GM21825 (cell line): ENCODE measurements at regions not wholly inside any gene's neighbourhood (a gene's known extent, or its start where the extent isn't known, plus 50 kb on each side); places are given as distances from the start of the nearest gene placed in this dataset.

Source experiments
- ATAC-seq: cut with Tn5 transposase; IDR thresholded peaks from one replicate; pipeline ENCODE4 v1.9.1; 2021; ENCODE audit warnings: mild to moderate bottlenecking, moderate library complexity; ENCODE audit not compliant: unreplicated experiment

DNA sequence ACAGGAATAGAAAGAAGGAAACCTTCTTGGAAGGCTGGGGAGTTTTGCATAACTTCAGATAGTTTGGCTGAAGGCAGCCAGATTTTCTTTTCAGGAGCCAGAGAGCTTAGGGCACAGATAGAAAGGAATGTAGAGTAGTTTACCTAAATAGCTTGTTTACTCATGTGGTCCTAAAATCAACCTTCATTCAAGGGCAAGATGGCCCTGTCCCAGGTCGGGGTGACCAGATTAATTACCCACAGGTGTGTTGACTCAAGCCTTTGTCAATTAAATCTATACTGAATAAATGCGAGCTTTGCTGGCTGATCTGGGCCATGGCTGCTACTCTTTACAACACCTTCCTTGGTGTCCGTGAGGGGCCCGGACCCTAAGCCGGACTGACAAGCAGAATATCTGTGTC lies 792.0 kb upstream of the MAN1A1 start:
- no peak for ATAC-seq

DNA sequence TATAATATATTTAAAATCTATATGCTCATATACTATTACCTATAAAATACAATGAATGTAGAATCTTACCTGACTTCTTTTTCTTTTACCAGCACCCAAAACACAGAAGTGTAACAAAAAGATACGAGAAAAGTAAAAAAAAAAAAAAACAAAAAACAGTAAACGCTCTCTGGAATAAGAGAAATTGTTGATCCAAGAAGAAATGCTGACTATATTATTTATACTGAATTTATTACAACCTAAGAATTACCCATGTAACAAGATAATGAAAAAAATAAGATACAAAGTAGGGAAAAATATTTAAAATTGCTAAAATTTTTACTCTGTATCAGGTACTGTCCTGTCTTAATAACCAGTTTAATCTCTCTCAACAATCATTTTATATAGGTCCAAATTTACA lies 787.9 kb upstream of the MAN1A1 start:
- ATAC-seq, result no peak

DNA sequence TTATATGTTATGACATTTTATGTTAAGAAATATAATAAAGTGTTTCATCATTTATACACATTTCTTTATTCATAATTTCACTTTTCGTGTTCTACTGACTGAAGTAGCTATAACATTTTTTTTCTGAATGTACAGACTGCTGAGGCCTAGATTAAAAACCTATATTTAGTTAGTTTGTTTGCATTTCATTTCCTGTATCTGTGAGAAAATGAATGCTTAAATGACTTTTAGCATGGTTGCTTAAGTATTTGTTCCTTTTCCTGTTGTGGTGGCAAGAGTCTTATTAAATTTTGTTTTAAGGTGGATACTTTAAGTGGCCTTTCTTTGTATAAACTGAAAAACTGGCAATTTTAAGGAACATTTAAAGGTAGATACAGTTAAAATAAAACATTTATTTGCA lies 779.7 kb upstream of the MAN1A1 start:
- ATAC-seq, result no peak

DNA sequence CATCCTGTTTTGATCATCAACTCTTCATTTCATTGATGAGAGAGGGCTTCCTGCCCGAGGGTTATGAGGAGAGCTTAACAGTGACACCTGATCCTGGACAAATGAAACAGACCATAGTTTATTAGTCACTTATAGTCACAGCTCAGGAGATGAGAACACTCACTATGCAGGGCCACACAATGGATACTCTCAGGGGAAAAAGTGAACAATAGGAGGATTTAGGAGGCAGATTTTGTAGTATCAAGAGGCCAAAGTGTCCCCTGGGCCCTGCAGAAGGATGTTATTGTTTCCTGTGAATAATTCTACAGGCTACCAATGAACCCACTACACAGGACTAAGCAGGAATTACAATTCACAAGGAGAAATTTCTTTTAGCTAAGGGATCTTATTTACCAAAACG lies 772.8 kb upstream of the MAN1A1 start:
- no peak for ATAC-seq

DNA sequence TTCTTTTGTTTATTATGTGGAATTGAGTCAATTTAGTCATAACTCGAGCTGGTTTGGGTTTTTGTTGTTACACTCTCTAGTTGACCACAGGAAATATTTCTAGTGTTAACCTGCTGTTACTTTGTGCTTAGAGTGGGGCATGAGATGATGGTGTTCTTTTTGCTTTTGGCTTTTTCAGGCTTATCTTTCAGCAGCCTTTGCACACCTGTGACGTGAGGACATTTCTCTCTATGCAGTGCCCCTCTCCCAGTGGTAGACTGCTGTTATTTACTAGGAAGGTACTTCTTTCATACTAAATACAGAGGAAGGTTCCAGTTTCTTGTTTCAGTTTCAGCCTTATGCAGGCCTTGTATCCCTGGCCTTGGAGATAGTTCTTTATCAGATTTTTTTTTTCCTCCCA lies 766.8 kb upstream of the MAN1A1 start:
- ATAC-seq, result no peak

DNA sequence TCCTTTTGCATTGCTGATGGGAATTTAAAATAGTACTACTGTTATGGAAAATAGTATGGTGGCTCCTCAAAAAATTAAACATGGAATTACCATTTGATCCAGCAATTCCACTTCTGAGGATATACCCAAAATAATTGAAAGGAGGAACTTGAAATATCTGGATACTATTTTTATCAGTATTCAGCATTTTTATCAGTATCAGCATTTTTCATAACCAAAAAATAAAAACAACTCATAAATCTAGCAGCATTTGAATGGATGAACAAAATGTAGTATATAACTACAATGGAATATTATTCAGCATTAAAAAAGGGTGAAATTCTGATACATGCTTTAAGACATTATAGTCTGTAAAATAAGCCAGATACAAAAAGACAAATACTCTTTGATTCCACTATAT lies 763.4 kb upstream of the MAN1A1 start:
- no peak for ATAC-seq

DNA sequence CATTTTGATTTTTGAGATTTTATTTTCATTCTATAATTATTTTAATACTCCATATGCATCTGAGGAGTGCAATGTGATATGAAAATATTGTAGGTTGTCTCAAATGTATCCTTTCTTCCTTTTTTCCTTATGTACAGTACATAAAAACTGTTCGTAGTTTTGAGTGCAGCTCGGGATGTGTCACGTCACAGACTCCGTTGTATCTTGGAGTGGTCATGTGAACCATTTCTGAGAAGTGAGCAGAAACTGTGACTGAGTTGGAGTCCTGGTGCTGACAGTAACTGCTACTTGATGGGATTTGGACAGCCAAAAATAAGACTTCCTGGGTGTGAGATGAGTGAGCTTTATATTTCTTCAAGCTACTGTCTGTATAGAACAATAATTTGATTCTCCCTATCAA lies 761.4 kb upstream of the MAN1A1 start:
- ATAC-seq, result no peak

DNA sequence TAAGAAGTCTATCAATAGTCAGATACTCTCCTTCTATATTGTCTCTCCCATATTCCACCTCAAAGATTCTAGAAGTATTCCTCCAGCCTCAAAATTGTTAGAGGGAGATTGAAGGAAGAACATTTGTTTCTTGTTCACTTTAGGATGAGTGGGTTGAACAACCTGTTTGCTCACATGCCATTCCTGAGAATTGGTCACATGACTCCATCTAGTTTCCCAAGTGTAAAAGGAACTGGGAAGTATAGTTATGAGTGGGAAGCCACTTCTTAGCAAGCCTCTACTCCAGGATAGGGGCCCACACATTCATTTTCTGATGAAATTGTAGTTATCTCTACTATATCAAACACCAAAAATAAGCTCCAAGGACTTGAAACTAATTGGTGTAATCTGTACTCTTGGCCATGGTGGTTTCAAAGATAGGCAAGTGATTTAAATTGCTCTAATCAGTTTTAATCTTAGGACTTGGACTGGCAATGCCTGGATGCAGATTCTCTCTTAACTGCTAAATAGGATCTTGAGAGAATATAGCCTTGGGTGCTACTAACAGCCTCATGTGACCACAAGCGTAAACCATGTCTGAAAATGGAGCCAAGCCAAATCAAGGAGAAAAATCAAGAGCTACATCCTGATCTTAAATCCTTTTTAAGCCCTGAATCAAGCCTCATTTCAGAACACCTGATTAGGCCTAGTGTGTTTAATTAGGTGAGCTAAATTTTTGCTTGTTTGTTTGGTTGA lies 758.7 kb upstream of the MAN1A1 start:
- ATAC-seq, result no peak

DNA sequence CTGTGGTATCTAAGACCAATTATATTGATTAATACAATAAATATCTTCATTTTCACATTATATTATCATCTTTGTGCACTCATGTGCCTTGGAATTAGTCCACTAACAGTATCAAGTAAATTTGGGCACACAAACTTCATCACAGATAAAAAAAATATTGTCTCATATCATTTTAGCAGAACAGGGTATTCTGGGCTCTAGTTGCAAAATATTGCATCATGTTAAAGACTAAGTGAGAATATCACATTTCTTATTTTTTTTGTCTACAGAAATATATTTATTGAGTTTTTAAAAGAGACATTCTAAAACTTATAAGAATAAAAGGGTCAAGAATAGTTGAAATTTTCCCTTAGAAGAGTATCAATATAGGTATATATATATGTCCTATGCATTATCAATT lies 754.1 kb upstream of the MAN1A1 start:
- ATAC-seq, result no peak

DNA sequence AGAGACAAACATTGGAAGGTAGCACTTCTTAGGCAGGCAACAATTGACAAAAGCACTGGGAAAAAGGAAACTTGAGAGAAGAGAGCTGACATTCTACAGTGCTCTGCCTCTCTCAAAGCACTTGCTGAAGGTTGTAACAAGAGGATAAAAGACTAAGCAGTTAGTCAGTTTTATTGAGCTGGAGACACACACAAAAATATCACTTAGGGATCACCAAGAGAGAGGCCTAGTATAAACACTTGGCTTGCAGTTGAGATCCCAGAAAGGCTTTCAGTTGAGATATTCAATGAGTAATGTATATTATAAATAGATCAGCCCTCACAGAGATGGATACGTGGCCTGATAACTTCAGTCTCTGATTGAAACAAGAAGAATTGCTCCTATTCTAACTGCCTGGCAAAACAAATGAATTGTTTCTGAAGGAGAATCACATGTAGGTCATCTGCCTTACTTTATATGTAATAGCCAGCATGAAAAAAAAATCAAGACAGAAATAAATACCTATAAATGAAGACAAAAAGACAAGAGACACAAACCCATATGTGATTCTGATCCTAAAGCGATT lies 747.2 kb upstream of the MAN1A1 start:
- no peak for ATAC-seq

DNA sequence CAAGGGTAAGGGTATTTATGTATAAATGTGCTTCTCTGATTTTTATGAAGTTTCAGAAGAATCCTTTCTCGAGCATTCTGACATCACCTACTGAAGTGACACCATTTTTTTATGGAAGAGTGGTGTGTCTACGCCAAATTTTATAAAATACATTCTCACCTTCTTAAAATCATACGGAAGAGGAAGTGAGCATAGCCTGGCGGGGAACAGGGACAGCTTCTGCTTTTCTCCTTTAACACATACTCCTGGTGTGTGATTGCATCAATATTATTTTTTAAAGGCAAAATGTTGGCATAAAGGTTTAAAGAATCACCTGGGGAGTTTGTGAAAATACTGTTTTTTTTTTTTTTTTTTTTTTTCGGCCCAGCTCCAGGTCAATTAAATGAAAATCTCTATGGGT lies 733.6 kb upstream of the MAN1A1 start:
- no peak for ATAC-seq

DNA sequence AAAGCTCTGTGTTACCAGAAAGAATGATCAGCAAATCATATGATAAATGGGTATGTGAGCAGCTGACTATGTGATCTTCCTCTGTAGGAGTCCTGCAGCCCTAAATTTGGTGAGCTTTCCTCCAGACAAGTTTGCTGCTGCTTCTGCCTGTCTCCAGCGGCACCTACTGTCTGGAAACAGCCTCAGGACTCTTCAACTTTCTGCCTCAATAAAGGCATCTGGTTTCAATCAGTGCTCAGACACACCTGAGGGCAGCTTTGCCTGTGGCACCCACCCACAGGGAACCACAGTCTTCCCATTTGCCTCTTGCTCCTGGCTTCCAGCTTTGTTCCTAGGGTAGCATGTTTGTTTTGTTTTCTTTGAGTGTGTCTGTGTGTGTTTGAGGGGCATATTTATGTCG lies 727.9 kb upstream of the MAN1A1 start:
- no peak for ATAC-seq

DNA sequence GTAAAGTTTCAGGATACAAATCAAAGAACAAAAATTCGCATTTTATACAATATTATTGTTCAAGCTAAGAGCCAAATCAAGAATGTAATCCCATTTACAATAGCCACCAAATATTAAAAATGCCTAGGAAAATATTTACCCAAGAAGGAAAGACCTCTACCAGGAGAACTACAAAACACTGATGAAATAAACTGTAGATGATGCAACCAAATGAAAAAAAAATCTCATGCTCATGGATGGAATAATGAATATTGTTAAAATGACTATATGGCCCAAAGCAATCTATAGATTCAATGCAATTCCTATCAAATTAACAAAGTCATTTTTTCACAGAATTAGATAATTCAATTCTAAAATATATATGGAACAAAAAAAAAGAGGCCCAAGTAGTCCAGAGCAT lies 708.8 kb upstream of the MAN1A1 start:
- no peak for ATAC-seq

DNA sequence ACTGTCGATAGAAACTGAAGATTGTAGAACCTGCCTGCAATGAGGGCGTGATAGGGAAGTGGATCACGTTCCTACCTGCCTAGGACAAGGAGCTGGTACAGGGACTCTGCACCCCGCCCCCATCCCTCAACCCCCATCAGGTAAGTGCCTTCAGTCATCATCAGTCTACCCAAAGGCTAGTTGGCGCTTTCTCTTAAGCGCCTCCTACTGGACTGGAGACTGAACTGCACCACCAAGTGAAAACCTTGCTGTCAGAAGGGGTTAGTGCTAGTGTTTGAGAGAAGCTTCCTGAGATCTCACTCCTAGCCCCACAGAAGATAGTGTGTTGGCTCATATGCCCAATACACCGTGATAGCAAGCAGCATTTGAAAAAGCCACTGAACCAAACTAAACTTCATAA lies 706.5 kb upstream of the MAN1A1 start:
- no peak for ATAC-seq

DNA sequence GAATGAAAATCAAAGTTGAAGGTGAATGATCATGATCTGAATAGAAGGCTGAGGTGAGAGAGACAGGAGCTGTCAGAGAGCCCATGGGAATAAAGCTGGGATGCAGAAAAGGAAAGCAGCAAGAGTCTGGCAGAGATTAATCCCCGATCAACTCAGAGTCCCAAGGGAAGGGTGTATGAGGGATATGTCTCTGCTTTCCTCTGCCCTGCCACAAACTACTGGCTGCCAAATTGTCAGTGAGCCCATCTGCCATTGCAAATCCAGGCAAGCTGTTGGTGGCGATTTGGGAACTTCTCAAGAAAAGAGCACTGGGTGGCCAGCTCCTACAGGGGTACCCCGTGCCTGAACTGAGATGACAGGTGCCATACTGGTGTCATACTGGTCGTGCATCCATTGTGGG lies 705.5 kb upstream of the MAN1A1 start:
- no peak for ATAC-seq

DNA sequence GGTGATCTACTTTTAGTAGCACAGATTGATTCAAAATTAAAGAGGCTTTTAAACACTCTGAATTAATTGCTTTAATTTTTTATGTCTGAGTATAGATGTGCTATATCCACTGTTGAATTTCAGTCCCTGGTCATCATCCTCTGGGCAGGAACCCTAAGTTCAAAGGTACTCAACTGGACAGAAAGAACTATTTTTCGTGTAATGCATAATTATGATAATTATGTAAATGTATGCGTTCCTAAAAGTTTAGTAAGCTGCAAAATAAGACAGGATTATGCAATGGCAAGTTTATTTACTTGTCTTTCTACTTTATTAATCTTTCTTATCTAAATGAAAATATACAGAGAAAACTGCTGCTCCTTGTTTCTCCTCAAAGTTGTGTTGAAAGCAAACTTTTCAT lies 690.1 kb upstream of the MAN1A1 start:
- no peak for ATAC-seq

DNA sequence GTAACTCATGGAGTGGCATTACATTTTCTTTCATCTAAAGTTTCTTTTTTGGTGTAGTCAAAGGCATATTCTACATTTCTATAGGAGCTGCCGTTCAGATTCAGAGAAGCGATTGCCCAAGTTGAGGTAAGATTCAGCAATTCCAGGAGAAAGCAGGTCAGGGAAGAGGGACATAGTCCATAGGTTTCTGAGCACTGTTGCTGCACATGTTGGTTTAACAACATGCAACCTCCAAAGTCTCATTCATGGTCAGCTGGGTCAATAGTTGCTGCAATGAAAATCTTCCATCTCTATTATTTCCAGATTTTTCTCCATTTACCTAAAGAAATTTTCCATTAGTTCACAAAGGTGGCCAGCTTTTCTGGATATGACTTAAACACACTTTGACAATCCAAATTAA lies 682.3 kb upstream of the MAN1A1 start:
- ATAC-seq, result no peak

DNA sequence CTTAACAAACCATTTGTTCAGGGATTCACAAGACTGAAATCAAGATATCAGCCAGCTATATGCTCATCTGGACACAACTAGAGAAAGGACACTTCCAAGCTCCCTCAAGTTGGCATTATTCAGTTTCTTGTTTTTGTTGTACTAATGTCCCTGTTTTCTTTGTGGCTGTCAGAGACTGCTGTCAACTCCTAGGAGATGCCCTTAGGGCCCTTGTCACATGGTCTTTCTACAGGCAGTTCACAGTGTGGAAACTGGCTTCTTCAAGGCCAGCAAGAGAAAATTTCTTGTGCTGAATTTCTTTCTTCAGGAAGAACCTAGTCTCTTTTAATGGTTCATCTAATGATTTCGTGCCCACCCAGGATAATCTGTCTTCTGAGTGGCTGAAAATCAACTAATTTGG lies 677.2 kb upstream of the MAN1A1 start:
- no peak for ATAC-seq

DNA sequence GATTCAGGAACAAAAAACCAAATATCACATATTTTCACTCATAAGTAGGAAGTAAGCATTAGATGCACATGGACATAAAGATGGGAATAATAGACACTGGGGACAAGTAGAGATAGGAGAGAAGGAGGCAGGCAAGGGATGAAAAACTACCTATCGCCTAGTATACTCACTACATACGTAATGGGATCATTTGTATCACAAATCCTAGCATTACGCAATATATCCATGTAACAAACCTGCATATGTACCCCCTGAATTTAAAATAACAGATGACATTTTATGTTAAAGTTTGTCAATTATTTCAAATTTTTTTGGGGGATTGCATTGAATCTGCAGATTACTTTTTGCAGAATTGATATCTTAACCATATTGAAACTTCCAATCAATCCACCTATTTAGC lies 660.5 kb upstream of the MAN1A1 start:
- ATAC-seq, result no peak

DNA sequence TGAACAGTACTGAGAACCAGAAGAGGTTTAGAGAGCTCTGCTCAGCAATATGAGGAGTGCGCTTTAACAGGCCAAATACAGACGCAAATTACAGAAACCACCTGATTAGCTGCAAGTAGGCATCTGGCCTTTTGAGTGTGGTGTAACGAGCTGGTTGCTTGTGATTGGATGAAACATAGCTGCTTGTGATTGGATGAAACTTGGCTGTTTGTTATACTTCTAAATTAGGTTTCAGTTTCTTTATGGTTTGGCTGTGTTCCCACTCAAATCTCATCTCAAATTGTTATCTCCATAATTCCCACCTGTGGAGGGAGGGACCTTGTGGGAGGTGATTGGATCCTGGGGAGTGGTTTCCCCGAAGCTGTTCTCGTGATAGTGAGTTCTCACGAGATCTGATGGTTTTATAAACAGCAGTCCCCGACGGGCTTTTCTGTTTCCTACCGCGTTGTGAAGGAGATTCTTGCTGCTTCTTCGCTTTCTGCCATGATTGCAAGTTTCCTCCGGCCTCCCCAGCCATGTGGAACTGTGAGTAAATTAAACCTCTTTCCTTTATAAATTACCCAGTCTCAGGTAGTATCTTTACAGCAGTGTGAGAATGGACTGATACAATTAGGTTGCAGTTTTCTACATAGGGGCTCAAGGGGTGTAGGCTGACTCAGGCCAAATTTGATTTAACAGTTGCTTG lies 655.9 kb upstream of the MAN1A1 start:
- ATAC-seq, result no peak

DNA sequence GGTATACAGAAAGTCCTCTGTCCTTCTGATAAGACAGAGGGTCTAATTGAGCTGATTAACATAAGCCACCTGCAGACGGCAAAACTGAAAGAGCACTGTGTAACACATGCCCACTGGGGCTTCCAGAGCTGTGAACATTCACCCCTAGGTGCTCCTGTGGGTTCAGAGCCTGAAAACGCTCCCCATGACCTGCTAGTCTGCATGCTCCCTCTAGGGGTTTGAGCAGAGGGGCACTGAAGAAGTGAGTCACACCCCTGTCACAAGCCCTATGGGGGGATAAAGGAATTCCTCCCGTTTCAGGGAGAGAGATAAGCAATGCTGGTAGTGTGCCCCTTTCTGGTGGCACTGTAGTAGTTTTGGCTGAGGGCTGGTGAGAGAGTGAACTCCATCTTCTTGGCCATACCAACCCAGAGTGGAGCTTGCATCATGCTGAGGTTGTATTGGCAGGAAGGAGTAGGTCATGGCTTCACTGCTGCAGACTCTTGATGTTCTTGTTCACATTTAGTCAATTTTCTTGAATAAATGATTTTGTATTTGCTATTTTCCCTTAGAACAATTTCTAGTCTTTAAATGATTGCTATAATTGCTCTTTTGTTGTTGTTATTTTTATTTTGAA lies 637.5 kb upstream of the MAN1A1 start:
- ATAC-seq, result no peak
